Endothelial cell of umbilical vein (primary cell): ENCODE measurements at regions not wholly inside any gene's neighbourhood (a gene's known extent, or its start where the extent isn't known, plus 50 kb on each side); places are given as distances from the start of the nearest gene placed in this dataset.

Experiments
- BruUV-seq: library from RNA; stranded (reverse); fragments of 400-500 nt; replicated peaks from 2 replicates; lab custom pipeline; 2021; lab: Mats Ljungman, UMichigan
- CTCF ChIA-PET: fragments of 300-600, 350-600 bp; sonication (Branson Sonifier 250); formaldehyde crosslinking; loops from one replicate; lab custom pipeline; 2021; ENCODE audit warnings: antibody characterized with exemption, inconsistent platforms; lab: Charles Lee
- POLR2A ChIA-PET: fragments of 300-600, 350-600 bp; sonication (Branson Sonifier 250); formaldehyde crosslinking; loops from one replicate; lab custom pipeline; 2021; ENCODE audit warnings: antibody characterized with exemption, inconsistent platforms; lab: Charles Lee
- DNase-seq: peaks from one replicate; pipeline ENCODE4 v3.0.0-alpha.2; 2011; ENCODE audit warnings: low read depth, low spot score
- FAIRE-seq: peaks from 2 replicates; lab custom pipeline; 2011; peaks lifted over from hg19 to GRCh38; lab: Jason Lieb, UNC
- H2AFZ ChIP-seq: 2 replicates; pipeline ENCODE4 v1.6.0; 2012; ENCODE audit warnings: low read depth, low read length, control low read depth, inconsistent platforms
- H3K27ac ChIP-seq: 2 replicates; pipeline ENCODE4 v1.5.1; 2011; ENCODE audit warnings: low read depth, mild to moderate bottlenecking, control low read depth, low read length, moderate library complexity; ENCODE audit not compliant: insufficient read depth
- H3K27me3 ChIP-seq, 2 experiments: 2 replicates each; pipeline versions ENCODE4 v1.6.0 to v1.6.1; 2011; ENCODE audit warnings: low read length in 2 of 2, mixed read lengths in 1 of 2; ENCODE audit not compliant: control insufficient read depth in 2 of 2, insufficient read depth in 2 of 2
- H3K36me3 ChIP-seq, 2 experiments: 2 replicates in 1 of 2; 3 replicates in 1 of 2; pipeline ENCODE4 v1.5.1; 2011; ENCODE audit warnings: low read length in 2 of 2, mild to moderate bottlenecking in 1 of 2, moderate library complexity in 1 of 2; ENCODE audit not compliant: control insufficient read depth in 2 of 2, insufficient read depth in 2 of 2; ENCODE audit errors: extremely low read depth in 1 of 2
- H3K4me1 ChIP-seq: 3 replicates; pipeline ENCODE4 v1.5.1; 2011; ENCODE audit warnings: mild to moderate bottlenecking, low read length; ENCODE audit not compliant: control insufficient read depth, insufficient read depth; ENCODE audit errors: extremely low read depth
- H3K4me2 ChIP-seq: 2 replicates; pipeline ENCODE4 v1.6.1; 2011; ENCODE audit warnings: low read length, control low read depth, mixed read lengths; ENCODE audit not compliant: insufficient read depth
- H3K4me3 ChIP-seq, 3 experiments: fragments of 200-600 bp in 1 of 3; sonication (generic), shearing (Covaris generic) in 1 of 3; replicated peaks in 1 of 3; 2 replicates each; pipeline ENCODE4 v1.5.1; 2011 to 2016; ENCODE audit warnings: control low read depth in 3 of 3, low read length in 3 of 3, mild to moderate bottlenecking in 2 of 3, inconsistent platforms in 1 of 3, low read depth in 1 of 3, moderate library complexity in 1 of 3; ENCODE audit not compliant: insufficient read depth in 1 of 3
- H3K79me2 ChIP-seq: 2 replicates; pipeline ENCODE4 v1.6.0; 2012; ENCODE audit warnings: low read length, inconsistent platforms; ENCODE audit not compliant: control insufficient read depth, insufficient read depth
- H3K9ac ChIP-seq: replicated peaks from 2 replicates; pipeline ENCODE3; 2011; ENCODE audit warnings: low read length, control low read depth; ENCODE audit not compliant: insufficient read depth; ENCODE audit errors: extremely low read depth
- H3K9me1 ChIP-seq: replicated peaks from 3 replicates; pipeline ENCODE4 v1.6.0; 2011; ENCODE audit warnings: mild to moderate bottlenecking, low read length; ENCODE audit not compliant: control insufficient read depth, insufficient read depth; ENCODE audit errors: extremely low read depth
- H3K9me3 ChIP-seq: replicated peaks from 2 replicates; pipeline ENCODE4 v1.5.1; 2012; ENCODE audit warnings: low read length, inconsistent platforms; ENCODE audit not compliant: control insufficient read depth, insufficient read depth
- H4K20me1 ChIP-seq: replicated peaks from 2 replicates; pipeline ENCODE3; 2011; ENCODE audit warnings: mild to moderate bottlenecking, low read length; ENCODE audit not compliant: control insufficient read depth, insufficient read depth; ENCODE audit errors: extremely low read depth
- CTCF ChIP-seq, 2 donors: IDR thresholded peaks; 1 replicate in 1 of 2; 2 replicates in 1 of 2; pipeline ENCODE4 v1.5.1; 2011; ENCODE audit warnings: low read length in 2 of 2, mild to moderate bottlenecking in 2 of 2, moderate library complexity in 2 of 2, control low read depth in 1 of 2, inconsistent platforms in 1 of 2, low read depth in 1 of 2; ENCODE audit not compliant: insufficient read depth in 1 of 2; ENCODE audit errors: extremely low read depth in 1 of 2
- EZH2 ChIP-seq: IDR thresholded peaks from 2 replicates; pipeline ENCODE4 v1.6.1; 2012; ENCODE audit warnings: borderline replicate concordance, low read depth, mild to moderate bottlenecking, moderate library complexity, low read length, inconsistent platforms; ENCODE audit not compliant: severe bottlenecking
- FOS ChIP-seq: IDR thresholded peaks from 2 replicates; pipeline ENCODE4 v1.6.1; 2011; ENCODE audit warnings: mild to moderate bottlenecking, low read length, moderate library complexity, borderline replicate concordance; ENCODE audit not compliant: insufficient read depth
- GATA2 ChIP-seq: IDR thresholded peaks from 2 replicates; pipeline ENCODE4 v1.7.0; 2011; ENCODE audit warnings: low read depth, mild to moderate bottlenecking, moderate library complexity, mixed read lengths, low read length; ENCODE audit not compliant: insufficient read length, insufficient read depth
- JUN ChIP-seq: IDR thresholded peaks from 2 replicates; pipeline ENCODE4 v1.6.1; 2011; ENCODE audit warnings: borderline replicate concordance, low read depth; ENCODE audit not compliant: insufficient read length, insufficient read depth
- MAX ChIP-seq: IDR thresholded peaks from 2 replicates; pipeline ENCODE4 v1.6.1; 2011; ENCODE audit not compliant: insufficient read depth, insufficient read length
- MYC ChIP-seq: IDR thresholded peaks from one replicate; pipeline ENCODE4 v1.6.1; 2011; ENCODE audit warnings: mild to moderate bottlenecking, low read depth, low read length
- POLR2A ChIP-seq: IDR thresholded peaks from 2 replicates; pipeline ENCODE4 v1.6.1; 2012; ENCODE audit warnings: low read depth, mild to moderate bottlenecking, control low read depth, low read length
- POLR2AphosphoS5 ChIP-seq: IDR thresholded peaks from 2 replicates; pipeline ENCODE4 v1.6.1; 2012; ENCODE audit warnings: low read depth, mild to moderate bottlenecking, control low read depth, low read length, moderate library complexity; ENCODE audit not compliant: insufficient read depth
- dilution Hi-C: fragments of 300-500 bp; cut with MboI; formaldehyde crosslinking; loops from one replicate; pipeline ENCODE4 v1.15.0; 2019; ENCODE audit warnings: low sequenced_read_pairs; ENCODE audit not compliant: extremely low pct_ligation_motif_present
- intact Hi-C: fragments of 100-400 bp; cut with micrococcal nuclease; formaldehyde crosslinking; loops from one replicate; pipeline ENCODE4 v1.10.0; 2022

- CTCF ChIA-PET: no interaction called here
- BruUV-seq: no TSS peak
Observed at GRCh38 chr10:43864656-43865055, 216.0 kb upstream of the ZNF32 start.

More at GRCh38 chr10:43864656-43865055, 216.0 kb upstream of the ZNF32 start:
- Histone ChIP-seq H3K4me3 (no peak overlapping the region), H3K4me2 (no peak overlapping the region), H3K9me3 (no peaks in the 10 kb centered on the region), H3K4me1 (peaks cover 51% of the 10 kb centered on the region), H3K9me1 (no peaks in the 10 kb centered on the region), H3K27me3 (no peaks in the 10 kb centered on the region), H3K79me2 (no peaks in the 10 kb centered on the region), H3K9ac (peak overlapping the region; percentile 50), H3K36me3 (no peaks in the 10 kb centered on the region), H2AFZ (no peak overlapping the region), H4K20me1 (no peaks in the 10 kb centered on the region), H3K27ac (peak overlapping the region; percentile 93)
- DNase-seq (no peak), FAIRE-seq (no peak)
- dilution Hi-C loops (no loop called here), intact Hi-C loops (no loop called here)
- no peak for TF ChIP-seq MAX
- TF ChIP-seq EZH2: no peak
- TF ChIP-seq FOS: no peak
- no peak for TF ChIP-seq CTCF (IDR thresholded peaks at IDR 0.05; ENCODE audit: extremely low read depth in 1 of 2, insufficient read depth in 1 of 2, low read depth in 1 of 2, low read length in 2 of 2)
- no peak for TF ChIP-seq MYC
- TF ChIP-seq POLR2A: no peak
- no peak for TF ChIP-seq POLR2AphosphoS5
- no peak for TF ChIP-seq GATA2
- TF ChIP-seq JUN: no peak
- POLR2A ChIA-PET: no interaction called here
